H9 (cell line): ENCODE measurements at regions not wholly inside any gene's neighbourhood (a gene's known extent, or its start where the extent isn't known, plus 50 kb on each side); places are given as distances from the start of the nearest gene placed in this dataset.

Experiments used
- DNase-seq: peaks from one replicate; pipeline ENCODE4 v3.0.0-alpha.2; 2017
- H2AFZ ChIP-seq: one replicate; pipeline ENCODE4 v1.6.1; 2013; ENCODE audit warnings: mild to moderate bottlenecking, low read length, control low read depth, moderate library complexity
- H2AK5ac ChIP-seq: 2 replicates; pipeline ENCODE4 v1.6.1; 2013; ENCODE audit warnings: low read length, control low read depth, mixed read lengths; ENCODE audit not compliant: insufficient read length
- H2BK120ac ChIP-seq: one replicate; pipeline ENCODE4 v1.6.1; 2013; ENCODE audit warnings: low read depth, mild to moderate bottlenecking, low read length, control low read depth, inconsistent platforms; ENCODE audit not compliant: poor library complexity, severe bottlenecking
- H2BK12ac ChIP-seq: 2 replicates; pipeline ENCODE4 v1.6.1; 2013; ENCODE audit warnings: low read length, control low read depth, mixed read lengths, low read depth; ENCODE audit not compliant: insufficient read length
- H2BK15ac ChIP-seq: 2 replicates; pipeline ENCODE4 v1.6.1; 2013; ENCODE audit warnings: low read depth, low read length, control low read depth
- H2BK20ac ChIP-seq: one replicate; pipeline ENCODE4 v1.6.1; 2013; ENCODE audit warnings: low read depth, mild to moderate bottlenecking, low read length, control low read depth, inconsistent platforms; ENCODE audit not compliant: poor library complexity, severe bottlenecking
- H2BK5ac ChIP-seq: 2 replicates; pipeline ENCODE4 v1.6.1; 2013; ENCODE audit warnings: low read length, control low read depth, mixed read lengths; ENCODE audit not compliant: insufficient read length
- H3K14ac ChIP-seq: 2 replicates; pipeline ENCODE4 v1.6.1; 2013; ENCODE audit warnings: low read length, control low read depth; ENCODE audit not compliant: insufficient read depth
- H3K18ac ChIP-seq: 2 replicates; pipeline ENCODE4 v1.6.1; 2013; ENCODE audit warnings: low read depth, mild to moderate bottlenecking, mixed read lengths, low read length, control low read depth; ENCODE audit not compliant: insufficient read length
- H3K23ac ChIP-seq: 2 replicates; pipeline ENCODE4 v1.6.1; 2013; ENCODE audit warnings: low read length, control low read depth, mixed read lengths, low read depth; ENCODE audit not compliant: insufficient read length
- H3K23me2 ChIP-seq: 2 replicates; pipeline ENCODE4 v1.6.1; 2013; ENCODE audit warnings: low read depth, mild to moderate bottlenecking, mixed read lengths, low read length, control low read depth; ENCODE audit not compliant: insufficient read length, poor library complexity, severe bottlenecking
- H3K27ac ChIP-seq: 2 replicates; pipeline ENCODE4 v1.5.1; 2013; ENCODE audit warnings: low read length, control low read depth, mixed read lengths, low read depth; ENCODE audit not compliant: insufficient read length
- H3K27me3 ChIP-seq: 2 replicates; pipeline ENCODE4 v1.6.1; 2013; ENCODE audit warnings: low read length, control low read depth, inconsistent platforms; ENCODE audit not compliant: insufficient read depth
- H3K4ac ChIP-seq: 2 replicates; pipeline ENCODE4 v1.6.1; 2013; ENCODE audit warnings: low read depth, mild to moderate bottlenecking, control low read depth, inconsistent platforms, low read length, moderate library complexity
- H3K4me1 ChIP-seq: 2 replicates; pipeline ENCODE4 v1.6.1; 2013; ENCODE audit warnings: low read length, control low read depth, inconsistent platforms; ENCODE audit not compliant: insufficient read depth
- H3K4me2 ChIP-seq: 2 replicates; pipeline ENCODE4 v1.6.1; 2013; ENCODE audit warnings: low read length, control low read depth, mixed read lengths; ENCODE audit not compliant: insufficient read length, insufficient read depth
- H3K56ac ChIP-seq: 2 replicates; pipeline ENCODE4 v1.6.1; 2013; ENCODE audit warnings: low read depth, mild to moderate bottlenecking, mixed read lengths, low read length, control low read depth; ENCODE audit not compliant: insufficient read length
- H3K79me1 ChIP-seq: 2 replicates; pipeline ENCODE4 v1.6.1; 2013; ENCODE audit warnings: low read depth, mild to moderate bottlenecking, moderate library complexity, low read length, control low read depth, inconsistent platforms; ENCODE audit not compliant: insufficient read depth, poor library complexity, severe bottlenecking
- H3K79me2 ChIP-seq: 2 replicates; pipeline ENCODE4 v1.6.1; 2013; ENCODE audit warnings: low read length, control low read depth, inconsistent platforms; ENCODE audit not compliant: insufficient read depth
- H3K9ac ChIP-seq: 2 replicates; pipeline ENCODE4 v1.6.1; 2013; ENCODE audit warnings: low read length, control low read depth, mixed read lengths; ENCODE audit not compliant: insufficient read length; ENCODE audit errors: extremely low read depth
- H3K9me3 ChIP-seq: one replicate; pipeline ENCODE4 v1.6.1; 2013; ENCODE audit warnings: low read depth, low read length, inconsistent platforms; ENCODE audit not compliant: control insufficient read depth
- H3T11ph ChIP-seq: one replicate; pipeline ENCODE4 v1.6.1; 2013; ENCODE audit warnings: mild to moderate bottlenecking, low read length, control low read depth, inconsistent platforms
- H4K20me1 ChIP-seq: one replicate; pipeline ENCODE4 v1.6.1; 2013; ENCODE audit not compliant: control insufficient read depth, insufficient read length, insufficient read depth
- H4K5ac ChIP-seq: 2 replicates; pipeline ENCODE4 v1.6.1; 2013; ENCODE audit warnings: low read depth, mild to moderate bottlenecking, mixed read lengths, low read length, control low read depth; ENCODE audit not compliant: insufficient read length
- H4K8ac ChIP-seq: replicated peaks from 2 replicates; pipeline ENCODE4 v1.6.1; 2013; ENCODE audit warnings: low read length, control low read depth, mixed read lengths, low read depth; ENCODE audit not compliant: insufficient read length
- H4K91ac ChIP-seq: 2 replicates; pipeline ENCODE4 v1.6.1; 2013; ENCODE audit warnings: low read depth, mild to moderate bottlenecking, moderate library complexity, mixed read lengths, low read length, control low read depth; ENCODE audit not compliant: insufficient read length
- H3K27ac Mint-ChIP-seq, 3 experiments: 2 replicates in 2 of 3; 3 replicates in 1 of 3; pipeline ENCODE4 v1.8.0; 2020 to 2021; ENCODE audit warnings: mixed read lengths in 3 of 3, mild to moderate bottlenecking in 1 of 3, moderate library complexity in 1 of 3
- H3K27me3 Mint-ChIP-seq: 2 replicates; pipeline ENCODE4 v1.8.0; 2021; ENCODE audit warnings: low read depth, mild to moderate bottlenecking, moderate library complexity, mixed read lengths
- H3K36me3 Mint-ChIP-seq, 3 experiments: 2 replicates in 2 of 3; 3 replicates in 1 of 3; pipeline ENCODE4 v1.8.0; 2020 to 2021; ENCODE audit warnings: low read depth in 3 of 3, mixed read lengths in 3 of 3; ENCODE audit not compliant: insufficient read depth in 1 of 3
- H3K4me1 Mint-ChIP-seq, 2 experiments: 2 replicates each; pipeline ENCODE4 v1.8.0; 2020; ENCODE audit warnings: mixed read lengths in 2 of 2
- H3K4me3 Mint-ChIP-seq, 2 experiments: 2 replicates in 1 of 2; 3 replicates in 1 of 2; pipeline ENCODE4 v1.8.0; 2020 to 2021; ENCODE audit warnings: mild to moderate bottlenecking in 2 of 2, mixed read lengths in 2 of 2, moderate library complexity in 1 of 2
- H3K9me3 Mint-ChIP-seq, 2 experiments: 2 replicates in 1 of 2; 3 replicates in 1 of 2; pipeline ENCODE4 v1.8.0; 2020; ENCODE audit warnings: mild to moderate bottlenecking in 2 of 2, mixed read lengths in 2 of 2, moderate library complexity in 1 of 2
- WGBS: extraction: QIAGEN DNeasy Blood & Tissue Kit; methylation state at CpG from one replicate; pipeline ENCODE4 v1.1.7; 2013; ENCODE audit warnings: missing lambda C conversion rate, low lambda C conversion rate, mixed read lengths; ENCODE audit not compliant: insufficient read length; ENCODE audit errors: extremely low coverage; 5-methylcytosine and 5-hydroxymethylcytosine counted together
- TF ChIP-seq, protein P1 (sequence below): fragments of 200-600 bp; sonication (generic); conservative IDR thresholded peaks from 3 replicates; pipeline ENCODE4 v1.8.0; 2021; ENCODE audit warnings: antibody characterized with exemption, mild to moderate bottlenecking

DNA sequence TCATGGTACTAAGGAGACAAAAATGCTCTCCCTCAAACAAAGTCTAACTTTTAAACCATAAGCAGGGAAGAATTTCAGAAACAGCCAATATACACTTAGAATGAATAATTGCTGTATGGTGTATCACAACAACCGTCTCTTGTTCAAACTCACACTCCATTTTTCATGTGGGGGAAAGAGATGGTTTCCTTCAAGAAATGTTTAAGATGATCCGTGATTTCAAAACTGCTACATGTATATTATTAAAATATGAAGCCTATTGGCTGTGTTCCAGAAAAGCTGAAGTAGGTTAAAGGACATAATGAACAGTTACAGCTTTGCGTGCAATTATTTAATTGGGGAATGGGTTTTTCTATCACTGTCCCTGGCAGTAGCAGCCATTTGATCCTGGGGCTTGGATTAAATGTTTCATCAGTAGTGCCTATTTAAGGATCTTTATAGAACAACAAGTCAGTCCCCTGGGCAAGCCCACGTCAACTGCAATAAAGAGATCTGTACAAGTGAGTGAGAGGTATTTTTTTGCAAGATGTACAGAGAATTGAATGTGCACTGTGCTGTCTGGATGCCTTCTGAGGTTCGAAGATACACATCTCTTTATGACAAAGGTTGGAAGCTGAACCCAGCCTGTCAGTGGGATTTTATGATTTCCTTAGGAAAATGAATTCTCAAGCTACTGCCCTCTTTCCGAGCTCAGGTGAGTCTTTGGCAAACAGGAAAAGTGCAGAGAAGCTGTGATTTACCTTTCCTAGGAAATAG lies 337.2 kb upstream of the RARB start:
- no peak overlapping the region for H3K4me2 ChIP-seq
- TF ChIP-seq, protein P1, sequence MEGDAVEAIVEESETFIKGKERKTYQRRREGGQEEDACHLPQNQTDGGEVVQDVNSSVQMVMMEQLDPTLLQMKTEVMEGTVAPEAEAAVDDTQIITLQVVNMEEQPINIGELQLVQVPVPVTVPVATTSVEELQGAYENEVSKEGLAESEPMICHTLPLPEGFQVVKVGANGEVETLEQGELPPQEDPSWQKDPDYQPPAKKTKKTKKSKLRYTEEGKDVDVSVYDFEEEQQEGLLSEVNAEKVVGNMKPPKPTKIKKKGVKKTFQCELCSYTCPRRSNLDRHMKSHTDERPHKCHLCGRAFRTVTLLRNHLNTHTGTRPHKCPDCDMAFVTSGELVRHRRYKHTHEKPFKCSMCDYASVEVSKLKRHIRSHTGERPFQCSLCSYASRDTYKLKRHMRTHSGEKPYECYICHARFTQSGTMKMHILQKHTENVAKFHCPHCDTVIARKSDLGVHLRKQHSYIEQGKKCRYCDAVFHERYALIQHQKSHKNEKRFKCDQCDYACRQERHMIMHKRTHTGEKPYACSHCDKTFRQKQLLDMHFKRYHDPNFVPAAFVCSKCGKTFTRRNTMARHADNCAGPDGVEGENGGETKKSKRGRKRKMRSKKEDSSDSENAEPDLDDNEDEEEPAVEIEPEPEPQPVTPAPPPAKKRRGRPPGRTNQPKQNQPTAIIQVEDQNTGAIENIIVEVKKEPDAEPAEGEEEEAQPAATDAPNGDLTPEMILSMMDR, result no peak
- H3K14ac ChIP-seq, result no peak overlapping the region
- H3K9me3 ChIP-seq, result no peaks in the 10 kb centered on the region
- no peak overlapping the region for H2BK5ac ChIP-seq
- no peak overlapping the region for H4K8ac ChIP-seq
- H2BK15ac ChIP-seq, result no peak overlapping the region
- H3K56ac ChIP-seq, result no peak overlapping the region
- H2BK120ac ChIP-seq, result no peak overlapping the region
- no peak overlapping the region for H3T11ph ChIP-seq
- no peaks in the 10 kb centered on the region; the same call in 1 of the 2 replicates for H3K4me1 ChIP-seq
- Mint-ChIP-seq H3K36me3 (peaks cover 0 to 6% (median 3%) of the 10 kb centered on the region in 3 experiments; a peak in 2 of 7 replicates), H3K4me1 (peaks cover 25 to 47% of the 10 kb centered on the region in 2 experiments), H3K27ac (no peak overlapping the region), H3K4me3 (no peak overlapping the region), H3K9me3 (no peaks in the 10 kb centered on the region; a peak in 1 of 5 replicates), H3K27me3 (no peaks in the 10 kb centered on the region)
- no peak overlapping the region for H3K23ac ChIP-seq
- H4K20me1 ChIP-seq, result no peaks in the 10 kb centered on the region
- no peak overlapping the region for H2AK5ac ChIP-seq
- no peak overlapping the region for H4K91ac ChIP-seq
- no peak overlapping the region for H2BK20ac ChIP-seq
- H3K79me2 ChIP-seq, result no peaks in the 10 kb centered on the region
- no peaks in the 10 kb centered on the region for H3K27me3 ChIP-seq
- H2BK12ac ChIP-seq, result no peak overlapping the region
- no peak overlapping the region for H3K27ac ChIP-seq
- no CpG with 5 or more reads among the region's 6 CpGs for WGBS
- no peaks in the 10 kb centered on the region for H3K79me1 ChIP-seq
- no peak overlapping the region for H3K4ac ChIP-seq
- H2AFZ ChIP-seq, result no peak overlapping the region
- no peaks in the 10 kb centered on the region for H3K23me2 ChIP-seq
- DNase-seq, result no peak
- H3K9ac ChIP-seq, result no peak overlapping the region
- no peak overlapping the region for H3K18ac ChIP-seq
- no peak overlapping the region for H4K5ac ChIP-seq
